Mammary epithelial cell (primary cell): ENCODE measurements at regions not wholly inside any gene's neighbourhood (a gene's known extent, or its start where the extent isn't known, plus 50 kb on each side); places are given as distances from the start of the nearest gene placed in this dataset.

Experiments used
- EZH2 ChIP-seq: IDR thresholded peaks from 2 replicates; pipeline ENCODE4 v1.6.1; 2012; ENCODE audit warnings: low read length, inconsistent platforms, borderline replicate concordance
- TF ChIP-seq, protein P1 (sequence below), 2 donors: IDR thresholded peaks in 1 of 2; conservative IDR thresholded peaks in 1 of 2; 2 replicates each; pipeline ENCODE4 v1.5.1; 2011 to 2012; ENCODE audit warnings: inconsistent platforms in 2 of 2, low read length in 2 of 2, mild to moderate bottlenecking in 2 of 2, control low read depth in 1 of 2, low read depth in 1 of 2; ENCODE audit not compliant: insufficient read depth in 1 of 2; ENCODE audit errors: extremely low read depth in 1 of 2

DNA sequence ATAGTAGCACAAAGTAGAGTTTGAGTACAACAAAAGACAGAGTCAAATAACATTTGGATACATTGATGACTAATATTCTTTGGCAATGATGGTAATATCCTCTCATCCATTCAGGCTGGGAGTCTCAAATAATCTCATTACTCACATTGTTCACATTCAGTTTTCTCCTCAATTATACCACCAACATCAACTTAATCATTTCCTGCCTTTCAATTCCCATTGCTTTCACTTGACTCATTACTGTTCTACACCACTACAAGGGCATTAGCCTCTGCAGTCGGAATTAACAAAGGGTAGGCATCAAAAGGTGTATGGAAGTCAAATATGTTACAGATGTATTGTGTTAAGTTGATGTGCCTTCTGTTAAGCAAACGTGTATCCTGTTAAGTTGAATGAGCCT, 518.4 kb upstream of the SLITRK1 start:
- TF ChIP-seq, protein P1, sequence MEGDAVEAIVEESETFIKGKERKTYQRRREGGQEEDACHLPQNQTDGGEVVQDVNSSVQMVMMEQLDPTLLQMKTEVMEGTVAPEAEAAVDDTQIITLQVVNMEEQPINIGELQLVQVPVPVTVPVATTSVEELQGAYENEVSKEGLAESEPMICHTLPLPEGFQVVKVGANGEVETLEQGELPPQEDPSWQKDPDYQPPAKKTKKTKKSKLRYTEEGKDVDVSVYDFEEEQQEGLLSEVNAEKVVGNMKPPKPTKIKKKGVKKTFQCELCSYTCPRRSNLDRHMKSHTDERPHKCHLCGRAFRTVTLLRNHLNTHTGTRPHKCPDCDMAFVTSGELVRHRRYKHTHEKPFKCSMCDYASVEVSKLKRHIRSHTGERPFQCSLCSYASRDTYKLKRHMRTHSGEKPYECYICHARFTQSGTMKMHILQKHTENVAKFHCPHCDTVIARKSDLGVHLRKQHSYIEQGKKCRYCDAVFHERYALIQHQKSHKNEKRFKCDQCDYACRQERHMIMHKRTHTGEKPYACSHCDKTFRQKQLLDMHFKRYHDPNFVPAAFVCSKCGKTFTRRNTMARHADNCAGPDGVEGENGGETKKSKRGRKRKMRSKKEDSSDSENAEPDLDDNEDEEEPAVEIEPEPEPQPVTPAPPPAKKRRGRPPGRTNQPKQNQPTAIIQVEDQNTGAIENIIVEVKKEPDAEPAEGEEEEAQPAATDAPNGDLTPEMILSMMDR (conservative IDR thresholded peaks at IDR 0.05 in 1 of 2, IDR thresholded peaks at IDR 0.05 in 1 of 2; ENCODE audit: extremely low read depth in 1 of 2, insufficient read depth in 1 of 2, low read depth in 1 of 2, low read length in 2 of 2) = no peak
- TF ChIP-seq EZH2 = no peak
